HG02852 (cell line): ENCODE measurements at regions not wholly inside any gene's neighbourhood (a gene's known extent, or its start where the extent isn't known, plus 50 kb on each side); places are given as distances from the start of the nearest gene placed in this dataset.
A peak's percentile ranks its signal among the peaks of the same experiment; 100 is the strongest.
"Not testable (repeated sequence)": the region's sequence is repeated elsewhere in the genome, so short reads cannot be mapped to it uniquely, and the experiment has no call there.

Experiments
- ATAC-seq: cut with Tn5 transposase; IDR thresholded peaks from one replicate; pipeline ENCODE4 v1.9.1; 2021; ENCODE audit warnings: mild to moderate bottlenecking, moderate library complexity; ENCODE audit not compliant: unreplicated experiment

DNA sequence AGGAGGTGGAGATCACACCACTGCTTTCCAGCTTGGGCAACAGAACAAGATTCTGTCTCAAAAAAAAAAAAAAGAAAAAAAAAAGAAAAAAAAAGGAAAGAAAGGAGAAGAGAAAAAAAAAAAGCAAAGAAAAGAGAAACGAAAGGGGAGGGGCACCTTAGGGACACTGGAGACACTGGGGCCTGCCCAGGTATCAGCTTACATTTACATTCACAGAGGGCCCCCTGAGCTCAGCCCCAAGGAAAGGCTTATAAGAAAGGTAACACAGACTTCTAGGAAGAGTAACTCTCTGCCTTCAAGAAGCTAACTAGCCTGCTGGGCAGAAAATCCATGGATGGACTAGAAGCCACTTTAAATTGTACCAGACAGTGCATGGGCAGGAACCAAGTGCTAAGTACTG is 108.8 kb downstream of the NPY start:
- ATAC-seq = no peak

DNA sequence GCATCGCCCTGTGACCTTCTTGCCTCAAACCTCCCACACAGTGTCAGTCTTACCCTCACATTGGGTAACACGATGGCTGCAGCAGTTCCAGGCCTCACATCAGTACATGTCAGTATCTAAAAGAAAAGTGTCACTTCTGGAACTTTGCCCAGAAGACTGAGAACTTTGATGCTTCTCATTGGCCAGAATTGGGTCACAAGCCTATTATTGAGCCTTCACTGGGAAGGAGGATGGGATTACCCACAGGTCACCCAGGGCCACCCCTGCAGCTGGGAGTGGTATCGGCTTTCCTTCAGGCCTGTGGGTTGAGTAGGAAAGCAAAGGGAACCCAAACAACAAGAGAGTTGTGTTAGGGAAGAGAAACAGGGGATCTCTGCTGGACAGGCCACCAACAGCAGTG is 111.5 kb downstream of the NPY start:
- ATAC-seq = no peak

- not testable (repeated sequence) for ATAC-seq
Observed at GRCh38 chr7:24396387-24396786, 112.4 kb downstream of the NPY start.

- no peak for ATAC-seq
Observed at GRCh38 chr7:24401628-24402593, 117.9 kb downstream of the NPY start.

- ATAC-seq = no peak
Observed at GRCh38 chr7:24402655-24403054, 118.7 kb downstream of the NPY start.

DNA sequence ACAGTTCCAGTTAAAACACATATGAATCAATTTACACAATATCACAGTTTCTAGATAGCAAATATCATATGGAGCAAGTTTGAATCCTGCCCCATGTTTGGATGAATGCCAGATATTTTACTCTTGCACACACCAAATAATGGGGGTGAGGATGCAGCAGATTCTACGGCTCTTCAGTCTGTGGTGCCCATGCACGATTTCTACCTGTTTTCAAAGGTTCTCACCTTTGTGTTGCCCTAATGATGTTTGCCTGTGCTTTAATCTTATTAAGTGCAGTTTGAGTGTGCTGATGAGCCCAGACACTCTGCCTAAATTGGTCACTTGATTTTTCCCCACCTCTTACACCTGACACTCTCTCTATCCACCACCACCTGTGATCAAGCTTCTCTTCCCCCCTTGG is 119.6 kb downstream of the NPY start:
- no peak for ATAC-seq

DNA sequence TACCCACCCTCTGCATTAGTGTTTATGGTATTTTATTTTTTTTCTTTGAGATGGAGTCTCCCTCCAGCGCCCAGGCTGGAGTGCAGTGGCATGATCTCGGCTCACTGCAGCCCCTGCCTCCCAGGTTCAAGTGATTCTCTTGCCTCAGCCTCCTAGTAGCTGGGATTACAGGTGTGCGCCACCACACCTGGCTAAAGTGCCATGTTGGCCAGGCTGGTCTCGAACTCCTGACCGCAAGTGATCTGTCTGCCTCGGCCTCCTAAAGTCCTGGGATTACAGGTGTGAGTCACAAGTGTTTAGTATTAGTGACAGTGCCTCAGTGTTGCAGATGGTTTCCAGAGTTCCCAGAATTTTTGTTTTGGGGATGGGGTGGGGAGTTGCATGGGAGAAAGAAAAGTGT is 120.3 kb downstream of the NPY start:
- ATAC-seq = no peak

DNA sequence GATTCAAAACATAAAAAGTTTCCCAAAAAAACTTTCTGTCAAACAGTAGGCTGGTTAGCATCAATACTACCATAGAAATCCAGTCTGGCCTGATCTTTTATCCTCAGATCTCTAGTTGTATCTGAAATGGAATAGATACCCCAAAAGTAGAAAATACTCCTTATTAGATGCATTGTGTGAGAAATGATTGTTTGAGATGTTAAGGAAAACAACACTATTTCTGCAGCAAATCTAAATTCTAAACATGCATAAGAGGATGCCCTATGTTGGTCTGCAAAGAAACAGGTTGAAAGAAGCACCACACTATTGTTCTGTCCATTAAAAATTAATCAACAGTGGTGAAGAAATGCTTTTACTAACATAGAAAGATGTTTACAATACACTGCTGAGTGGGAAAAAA is 121.0 kb downstream of the NPY start:
- no peak for ATAC-seq

DNA sequence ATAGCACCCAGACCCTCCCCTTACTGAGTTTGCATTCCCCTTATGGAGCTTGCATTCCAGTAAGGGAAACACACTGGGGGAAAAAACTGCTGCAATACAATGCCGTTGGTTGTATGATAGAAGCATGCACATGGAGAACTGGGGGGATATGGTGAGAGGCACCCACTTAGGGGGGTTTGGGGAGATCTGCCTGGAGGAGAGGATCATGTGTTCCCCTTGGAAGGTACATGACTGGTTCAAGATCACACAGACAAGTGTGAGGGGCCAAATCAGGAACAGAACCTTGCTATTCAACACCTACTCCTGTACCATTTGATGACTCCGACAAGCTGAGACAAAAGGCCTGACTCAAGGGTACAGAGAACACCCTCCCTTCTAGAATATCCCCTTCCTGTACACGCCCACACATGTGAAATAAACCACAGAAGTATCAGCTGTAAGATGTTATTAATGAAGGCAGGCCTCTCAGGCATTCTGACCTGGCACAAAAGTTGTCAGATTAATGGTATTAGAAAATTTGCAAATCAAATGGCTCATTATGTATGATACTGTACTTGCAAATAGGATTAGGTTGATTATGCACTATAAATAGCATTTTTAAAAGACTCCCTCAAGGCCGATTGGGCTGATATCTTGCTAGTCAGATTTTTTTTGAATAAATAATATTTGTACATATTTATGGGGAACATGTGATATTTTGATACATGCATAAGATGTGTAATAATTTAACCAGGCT is 122.2 kb downstream of the NPY start:
- ATAC-seq = peak; percentile 78

GRCh38 chr7:24406789-24407299 is 122.9 kb downstream of the NPY start:
- ATAC-seq = no peak

DNA sequence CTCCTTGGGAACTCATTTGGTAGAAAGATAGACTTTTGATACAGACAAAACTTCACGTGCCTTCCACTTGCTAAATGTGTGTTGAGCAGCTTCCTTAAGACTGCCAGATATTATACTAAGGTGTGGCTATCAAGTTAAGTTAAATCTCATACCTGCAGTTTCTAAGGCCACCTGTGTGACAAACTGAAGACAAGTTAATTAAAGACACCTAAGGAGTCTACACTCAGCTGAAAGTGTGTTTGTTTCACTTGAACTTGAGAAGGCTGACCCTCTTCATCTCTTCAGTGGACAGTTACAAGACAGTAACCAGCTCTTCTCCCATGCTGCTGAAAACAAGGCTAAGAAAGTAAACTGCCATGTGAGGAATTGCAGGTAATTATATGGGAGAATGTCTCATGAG is 124.0 kb downstream of the NPY start:
- no peak for ATAC-seq

- ATAC-seq = no peak
Observed at GRCh38 chr7:24408798-24409430, 124.9 kb downstream of the NPY start.

DNA sequence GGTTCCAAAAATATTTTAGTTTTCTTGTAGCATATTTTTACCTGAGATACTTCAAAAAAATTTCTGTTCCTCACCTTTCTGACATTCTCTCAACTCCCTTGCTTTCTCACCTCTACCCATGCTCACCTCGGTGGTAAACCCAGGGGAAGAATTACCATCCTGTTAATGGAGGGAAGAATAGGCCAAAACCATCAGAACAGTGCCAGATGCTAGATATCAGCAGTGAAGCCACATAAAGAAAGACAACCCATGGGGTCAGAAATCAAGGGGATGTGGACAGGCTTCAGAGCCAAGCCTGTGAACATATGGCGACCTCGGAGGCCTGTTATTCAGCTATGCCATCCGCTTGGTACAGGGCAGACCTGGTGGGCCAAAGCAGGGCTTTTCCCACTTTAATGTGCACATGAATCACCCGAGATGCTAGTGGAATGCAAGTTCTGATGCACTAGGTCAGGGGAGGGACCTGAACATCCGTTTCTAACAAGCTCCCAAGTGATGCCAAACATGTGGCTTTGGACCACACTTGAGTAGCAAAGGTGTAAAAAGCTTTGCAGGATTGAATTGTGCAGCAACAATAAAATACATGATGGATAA is 125.5 kb downstream of the NPY start:
- no peak for ATAC-seq

- no peak for ATAC-seq
Observed at GRCh38 chr7:24411226-24411625, 127.2 kb downstream of the NPY start.

GRCh38 chr7:24417526-24418120 is 133.6 kb downstream of the NPY start:
- no peak for ATAC-seq

GRCh38 chr7:24419077-24419476 is 135.1 kb downstream of the NPY start:
- no peak for ATAC-seq

DNA sequence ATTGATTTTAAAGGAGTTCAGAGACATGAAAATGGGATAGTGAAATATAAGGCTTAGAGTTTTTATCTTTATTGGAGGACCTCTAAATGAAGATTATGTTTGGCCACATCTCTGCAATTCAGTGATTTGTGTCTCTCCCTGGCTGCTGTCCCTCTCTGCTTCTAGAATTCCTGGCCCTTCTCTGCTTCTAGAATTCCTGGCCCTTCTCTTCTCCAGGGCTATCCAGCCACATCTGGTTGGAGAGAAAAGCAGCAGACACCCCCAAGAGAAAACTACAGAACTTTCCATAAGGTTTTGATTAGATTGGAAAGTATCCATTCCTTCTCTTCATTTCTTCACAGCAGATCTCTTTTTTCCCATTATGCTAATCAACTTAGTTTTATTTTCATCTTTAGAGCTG is 135.5 kb downstream of the NPY start:
- no peak for ATAC-seq

DNA sequence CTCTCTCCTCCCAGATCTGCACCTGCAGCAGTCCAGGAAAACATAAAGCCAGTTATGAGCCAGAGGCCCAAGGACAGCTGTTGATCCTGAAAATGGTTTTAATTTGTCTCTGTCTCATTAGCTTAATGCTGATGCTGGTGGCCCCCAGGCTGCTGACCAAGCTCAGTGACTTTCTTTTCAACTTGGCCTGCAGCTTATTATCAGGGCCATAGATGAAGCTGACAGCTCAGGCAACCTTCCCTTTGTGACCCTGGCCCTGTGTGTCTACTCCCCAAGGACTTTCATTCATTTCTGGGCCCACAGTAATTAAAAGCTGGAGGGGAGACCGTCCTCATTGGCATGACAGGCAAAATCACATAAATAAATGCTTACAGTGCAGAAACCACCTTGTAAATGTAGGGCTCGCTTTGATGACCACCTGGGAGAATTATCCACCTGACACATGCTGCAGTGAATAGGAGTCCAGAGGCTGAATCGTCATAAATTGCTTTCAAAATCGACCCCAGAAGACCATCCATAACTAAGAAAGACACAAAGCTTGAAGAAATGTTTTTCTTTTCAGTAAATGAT is 138.5 kb downstream of the NPY start:
- no peak for ATAC-seq

DNA sequence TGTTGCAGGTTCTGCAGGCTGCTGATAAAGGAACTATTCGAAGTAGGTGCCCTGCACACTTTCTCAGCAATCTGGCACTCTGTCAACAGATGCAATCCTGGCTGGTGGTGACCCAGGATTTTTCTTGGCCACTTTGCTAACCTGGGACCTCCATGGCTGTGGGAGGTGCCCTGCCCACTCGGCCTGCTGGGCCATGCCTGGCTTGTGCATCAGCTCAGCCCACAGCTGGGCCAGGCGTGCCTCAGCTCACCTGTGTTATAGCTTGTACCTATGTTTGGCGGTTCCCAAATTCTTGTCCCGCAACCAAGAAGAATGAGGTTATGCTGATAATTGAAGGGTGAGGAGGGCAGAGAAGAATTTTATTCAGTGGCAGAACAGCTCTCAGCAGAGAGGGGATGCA is 141.7 kb downstream of the NPY start:
- no peak for ATAC-seq

GRCh38 chr7:24427048-24427447 is 143.1 kb downstream of the NPY start:
- no peak for ATAC-seq
